H1 (cell line): ENCODE measurements at regions not wholly inside any gene's neighbourhood (a gene's known extent, or its start where the extent isn't known, plus 50 kb on each side); places are given as distances from the start of the nearest gene placed in this dataset.

Source experiments
- CTCF ChIA-PET: fragments of 300-600 bp; sonication (Branson Sonifier 250); formaldehyde crosslinking; loops from one replicate; lab custom pipeline; 2021; ENCODE audit not compliant: partially characterized antibody; lab: Charles Lee
- POLR2A ChIA-PET: fragments of 300-600 bp; sonication (Branson Sonifier 250); formaldehyde crosslinking; loops from one replicate; lab custom pipeline; 2021; ENCODE audit warnings: inconsistent platforms; ENCODE audit not compliant: partially characterized antibody; lab: Charles Lee
- DNase-seq, 2 experiments: peaks; one replicate each; pipeline versions ENCODE4 v3.0.0 to v3.0.0-alpha.2; 2010 to 2022; ENCODE audit warnings: low spot score in 2 of 2, low read depth in 1 of 2, mixed read lengths in 1 of 2
- FAIRE-seq: peaks from 2 replicates; lab custom pipeline; 2011; peaks lifted over from hg19 to GRCh38; lab: Jason Lieb, UNC
- H2AFZ ChIP-seq: 2 replicates; pipeline ENCODE4 v1.8.1; 2012; ENCODE audit warnings: low read length, inconsistent platforms
- H2AK5ac ChIP-seq: 2 replicates; pipeline ENCODE4 v1.6.1; 2013; ENCODE audit warnings: low read depth, low read length
- H2BK120ac ChIP-seq: replicated peaks from 2 replicates; pipeline ENCODE3; 2013; ENCODE audit warnings: low read depth, low read length, inconsistent platforms
- H2BK12ac ChIP-seq: 2 replicates; pipeline ENCODE4 v1.6.1; 2013; ENCODE audit warnings: low read depth, low read length
- H2BK15ac ChIP-seq: 2 replicates; pipeline ENCODE4 v1.6.1; 2013; ENCODE audit warnings: low read length
- H2BK20ac ChIP-seq: 2 replicates; pipeline ENCODE4 v1.6.1; 2013; ENCODE audit warnings: low read length
- H2BK5ac ChIP-seq: 2 replicates; pipeline ENCODE4 v1.6.1; 2013; ENCODE audit warnings: low read depth, low read length
- H3K14ac ChIP-seq: 2 replicates; pipeline ENCODE4 v1.6.1; 2013; ENCODE audit warnings: inconsistent platforms; ENCODE audit not compliant: insufficient read length
- H3K18ac ChIP-seq: 2 replicates; pipeline ENCODE4 v1.6.1; 2013; ENCODE audit warnings: low read length; ENCODE audit errors: extremely low read depth
- H3K23ac ChIP-seq: 2 replicates; pipeline ENCODE4 v1.6.1; 2013; ENCODE audit warnings: inconsistent platforms; ENCODE audit not compliant: insufficient read length
- H3K23me2 ChIP-seq: 2 replicates; pipeline ENCODE4 v1.6.1; 2013; ENCODE audit warnings: low read depth, low read length
- H3K27ac ChIP-seq: 2 replicates; pipeline ENCODE4 v1.6.1; 2011; ENCODE audit warnings: low read depth, low read length, inconsistent platforms
- H3K27me3 ChIP-seq, 4 experiments: replicated peaks in 1 of 4; 1 replicate in 1 of 4; 2 replicates in 3 of 4; pipeline versions ENCODE4 v1.6.1 to v1.8.1; 2011 to 2013; ENCODE audit warnings: low read length in 3 of 4, mild to moderate bottlenecking in 3 of 4, inconsistent platforms in 2 of 4, mixed read lengths in 2 of 4, moderate library complexity in 1 of 4; ENCODE audit not compliant: control insufficient read depth in 3 of 4, insufficient read depth in 3 of 4; ENCODE audit errors: extremely low read depth in 1 of 4
- H3K36me3 ChIP-seq, 4 experiments: 2 replicates each; pipeline versions ENCODE4 v1.6.1 to v1.8.1; 2011 to 2013; ENCODE audit warnings: mild to moderate bottlenecking in 4 of 4, low read length in 3 of 4, moderate library complexity in 2 of 4, control low read depth in 1 of 4, inconsistent platforms in 1 of 4; ENCODE audit not compliant: insufficient read depth in 4 of 4, control insufficient read depth in 2 of 4
- H3K4ac ChIP-seq: replicated peaks from 2 replicates; pipeline ENCODE3; 2013; ENCODE audit warnings: low read length, low read depth, mixed read lengths, inconsistent platforms; ENCODE audit not compliant: insufficient read length
- H3K4me1 ChIP-seq, 4 experiments: replicated peaks in 1 of 4; 1 replicate in 1 of 4; 2 replicates in 3 of 4; pipeline versions ENCODE4 v1.6.1 to v1.8.1; 2011 to 2013; ENCODE audit warnings: low read length in 3 of 4, inconsistent platforms in 2 of 4, mixed read lengths in 1 of 4; ENCODE audit not compliant: insufficient read depth in 4 of 4, control insufficient read depth in 3 of 4
- H3K4me2 ChIP-seq, 2 experiments: 2 replicates each; pipeline versions ENCODE4 v1.6.1 to v1.8.1; 2011 to 2013; ENCODE audit warnings: low read depth in 2 of 2, low read length in 2 of 2, control low read depth in 1 of 2, inconsistent platforms in 1 of 2, mild to moderate bottlenecking in 1 of 2; ENCODE audit not compliant: insufficient read depth in 1 of 2
- H3K4me3 ChIP-seq, 4 experiments: fragments of 200-600, 300-600 bp in 1 of 4; sonication (generic), shearing (Covaris generic), sonication (Bioruptor Twin) in 1 of 4; 2 replicates each; pipeline versions ENCODE4 v1.5.1 to v1.8.1; 2011 to 2016; ENCODE audit warnings: low read length in 4 of 4, low read depth in 3 of 4, control low read depth in 2 of 4, inconsistent platforms in 2 of 4, mild to moderate bottlenecking in 2 of 4, mixed read lengths in 1 of 4, moderate library complexity in 1 of 4; ENCODE audit not compliant: insufficient read depth in 2 of 4; ENCODE audit errors: extremely low read depth in 1 of 4
- H3K56ac ChIP-seq: replicated peaks from 2 replicates; pipeline ENCODE3; 2013; ENCODE audit warnings: low read depth, mild to moderate bottlenecking, mixed read lengths, low read length, inconsistent platforms; ENCODE audit not compliant: insufficient read length
- H3K79me1 ChIP-seq: 2 replicates; pipeline ENCODE4 v1.6.1; 2013; ENCODE audit warnings: low read depth, low read length, control low read depth
- H3K79me2 ChIP-seq, 2 experiments: 2 replicates each; pipeline versions ENCODE4 v1.6.1 to v1.8.1; 2012 to 2013; ENCODE audit warnings: low read length in 2 of 2, mild to moderate bottlenecking in 2 of 2, inconsistent platforms in 1 of 2; ENCODE audit not compliant: insufficient read depth in 2 of 2, control insufficient read depth in 1 of 2
- H3K9ac ChIP-seq, 4 experiments: replicated peaks in 1 of 4; 1 replicate in 1 of 4; 2 replicates in 3 of 4; pipeline versions ENCODE4 v1.6.1 to v1.8.1; 2011 to 2013; ENCODE audit warnings: low read depth in 3 of 4, low read length in 3 of 4, control low read depth in 2 of 4, mild to moderate bottlenecking in 2 of 4, moderate library complexity in 2 of 4, inconsistent platforms in 1 of 4; ENCODE audit errors: extremely low read depth in 1 of 4
- H3K9me3 ChIP-seq, 2 experiments: 2 replicates each; pipeline versions ENCODE4 v1.6.1 to v1.8.1; 2012 to 2013; ENCODE audit warnings: mild to moderate bottlenecking in 2 of 2, moderate library complexity in 2 of 2, control low read depth in 1 of 2, inconsistent platforms in 1 of 2, low read depth in 1 of 2, low read length in 1 of 2, mixed read lengths in 1 of 2; ENCODE audit not compliant: insufficient read depth in 2 of 2
- H4K20me1 ChIP-seq, 2 experiments: replicated peaks in 1 of 2; 2 replicates each; pipeline versions ENCODE3 to v1.8.1; 2011 to 2013; ENCODE audit warnings: inconsistent platforms in 2 of 2, low read length in 2 of 2, mild to moderate bottlenecking in 1 of 2; ENCODE audit not compliant: insufficient read depth in 2 of 2, control insufficient read depth in 1 of 2
- H4K5ac ChIP-seq: 2 replicates; pipeline ENCODE4 v1.6.1; 2013; ENCODE audit warnings: low read length, low read depth, mixed read lengths, inconsistent platforms; ENCODE audit not compliant: insufficient read length
- H4K8ac ChIP-seq: 2 replicates; pipeline ENCODE4 v1.8.0; 2013; ENCODE audit warnings: mild to moderate bottlenecking, moderate library complexity, low read length, inconsistent platforms; ENCODE audit not compliant: insufficient read depth; ENCODE audit errors: extremely low read depth
- H4K91ac ChIP-seq: replicated peaks from 2 replicates; pipeline ENCODE3; 2013; ENCODE audit warnings: low read length, mixed read lengths, inconsistent platforms; ENCODE audit not compliant: insufficient read length
- CBX8 ChIP-seq: fragments of 300-800, 300-1000 bp; sonication (generic); IDR thresholded peaks from 2 replicates; pipeline ENCODE4 v1.7.1; 2016; ENCODE audit warnings: low read depth, low read length, borderline replicate concordance
- FOSL1 ChIP-seq: IDR thresholded peaks from 2 replicates; pipeline ENCODE4 v1.6.1; 2011; ENCODE audit warnings: mild to moderate bottlenecking, low read depth, low read length, moderate library complexity; ENCODE audit not compliant: insufficient read depth
- JUND ChIP-seq: IDR thresholded peaks from 2 replicates; pipeline ENCODE4 v1.6.1; 2011; ENCODE audit warnings: mild to moderate bottlenecking, improper control_type of control experiment, low read length
- KDM5A ChIP-seq: fragments of 200-600 bp; IDR thresholded peaks from 2 replicates; pipeline ENCODE4 v1.7.1; 2012; ENCODE audit warnings: mild to moderate bottlenecking, low read length, inconsistent platforms, mixed read lengths
- MAFK ChIP-seq: IDR thresholded peaks from 2 replicates; pipeline ENCODE4 v1.6.1; 2012; ENCODE audit warnings: low read depth, mild to moderate bottlenecking, improper control_type of control experiment, low read length
- NANOG ChIP-seq: IDR thresholded peaks from 2 replicates; pipeline ENCODE4 v1.6.1; 2011; ENCODE audit warnings: low read length, low read depth, mild to moderate bottlenecking, inconsistent platforms; ENCODE audit not compliant: insufficient read depth, poor library complexity, severe bottlenecking
- PHF8 ChIP-seq: fragments of 200-600 bp; sonication (generic); conservative IDR thresholded peaks from 2 replicates; pipeline ENCODE4 v1.7.1; 2012; ENCODE audit warnings: low read depth, mild to moderate bottlenecking, inconsistent platforms, low read length, moderate library complexity
- RBBP5 ChIP-seq: IDR thresholded peaks from 2 replicates; pipeline ENCODE4 v1.7.1; 2012; ENCODE audit warnings: low read depth, mild to moderate bottlenecking, inconsistent platforms, low read length, moderate library complexity, borderline replicate concordance
- SIX5 ChIP-seq: IDR thresholded peaks from 2 replicates; pipeline ENCODE4 v1.6.1; 2011; ENCODE audit warnings: mild to moderate bottlenecking, low read depth, low read length
- SP4 ChIP-seq: IDR thresholded peaks from 2 replicates; pipeline ENCODE4 v1.6.1; 2012; ENCODE audit warnings: low read length, inconsistent platforms
- SRF ChIP-seq: IDR thresholded peaks from 2 replicates; pipeline ENCODE4 v1.6.1; 2011; ENCODE audit warnings: mild to moderate bottlenecking, low read depth, low read length, moderate library complexity
- WGBS, 2 experiments: shearing (Covaris generic) in 1 of 2; methylation state at CpG; one replicate each; pipeline versions ENCODE4 v1.1.6 to v1.1.7; 2013 to 2015; ENCODE audit warnings: low lambda C conversion rate in 2 of 2, mixed read lengths in 2 of 2, inconsistent platforms in 1 of 2, low coverage in 1 of 2, missing lambda C conversion rate in 1 of 2; ENCODE audit not compliant: insufficient replicate concordance in 2 of 2, insufficient coverage in 1 of 2, insufficient read length in 1 of 2; ENCODE audit errors: extremely low coverage in 1 of 2, missing lambda C conversion rate in 1 of 2; 5-methylcytosine and 5-hydroxymethylcytosine counted together

DNA sequence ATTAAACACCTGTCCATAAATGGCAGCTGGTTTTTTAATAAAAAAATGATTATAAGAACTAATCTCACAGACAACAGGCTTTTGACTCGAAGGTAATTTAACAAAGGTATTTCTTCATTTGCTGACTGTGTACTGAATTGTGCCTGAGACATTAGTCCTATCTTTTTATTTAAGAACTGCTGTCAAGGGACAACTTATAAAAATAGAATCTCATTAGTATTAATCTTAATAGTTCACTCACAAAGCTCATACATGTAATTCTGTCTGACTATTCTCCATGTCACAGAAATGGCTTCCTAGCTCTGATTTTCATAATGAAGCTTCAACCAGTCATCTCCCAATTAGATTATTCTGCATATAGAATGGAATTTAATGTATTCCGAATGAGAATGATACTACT, 276.9 kb upstream of the PDZRN3 start:
- POLR2A ChIA-PET: no interaction called here
- Histone ChIP-seq H3K18ac (no peak overlapping the region), H4K20me1 (no peaks in the 10 kb centered on the region), H3K56ac (no peak overlapping the region), H2AFZ (no peak overlapping the region), H3K27ac (no peak overlapping the region), H2BK20ac (no peak overlapping the region), H3K79me2 (no peaks in the 10 kb centered on the region; a peak in 1 of 4 replicates), H3K14ac (no peak overlapping the region), H3K79me1 (no peaks in the 10 kb centered on the region), H3K23ac (no peak overlapping the region), H3K4me1 (no peaks in the 10 kb centered on the region), H3K9me3 (no peaks in the 10 kb centered on the region), H3K23me2 (no peaks in the 10 kb centered on the region), H4K5ac (no peak overlapping the region), H2AK5ac (no peak overlapping the region), H3K4ac (no peak overlapping the region), H2BK15ac (no peak overlapping the region), H2BK120ac (no peak overlapping the region), H4K91ac (no peak overlapping the region), H3K36me3 (no peaks in the 10 kb centered on the region), H3K4me3 (no peak overlapping the region), H2BK5ac (no peak overlapping the region), H4K8ac (no peak overlapping the region), H3K9ac (no peak overlapping the region), H2BK12ac (no peak overlapping the region), H3K27me3 (no peaks in the 10 kb centered on the region), H3K4me2 (no peak overlapping the region)
- TF ChIP-seq SRF: no peak
- no peak for TF ChIP-seq RBBP5
- no peak for TF ChIP-seq CBX8
- no peak for TF ChIP-seq SIX5
- TF ChIP-seq PHF8: no peak
- no peak for TF ChIP-seq SP4
- TF ChIP-seq FOSL1: no peak
- TF ChIP-seq NANOG: no peak
- TF ChIP-seq JUND: no peak
- TF ChIP-seq KDM5A: no peak
- TF ChIP-seq MAFK: no peak
- 90% methylated on average over 2 of the region's 2 CpGs; no CpG with 5 or more reads in 1 of the 2 experiments for WGBS, 2 experiments
- DNase-seq: no peak
- FAIRE-seq: no peak
- CTCF ChIA-PET: interaction anchor here (1.7 kb wide), 1 partner anchor 9 kb away, joined by 4 read pairs; no protein-coding TSS in a partner anchor
